MCF 10A (cell line): ENCODE measurements at regions not wholly inside any gene's neighbourhood (a gene's known extent, or its start where the extent isn't known, plus 50 kb on each side); places are given as distances from the start of the nearest gene placed in this dataset.

Experiments
- BruUV-seq: library from RNA; stranded (reverse); fragments of 400-500 nt; replicated peaks from 2 replicates; lab custom pipeline; 2021; lab: Mats Ljungman, UMichigan
- CTCF ChIA-PET: fragments of 300-600 bp; sonication (Branson Sonifier 250); formaldehyde crosslinking; extraction: SDS; loops from one replicate; lab custom pipeline; 2021; ENCODE audit warnings: antibody characterized with exemption, inconsistent platforms; lab: Yijun Ruan, JAX
- POLR2A ChIA-PET: fragments of 300-600, 350-650 bp; sonication (Branson Sonifier 250); formaldehyde crosslinking; extraction: SDS; loops from one replicate; lab custom pipeline; 2020; ENCODE audit warnings: antibody characterized with exemption, inconsistent platforms; lab: Yijun Ruan, JAX
- DNase-seq: peaks from one replicate; pipeline ENCODE4 v3.0.0-alpha.2; 2018; ENCODE audit not compliant: unreplicated experiment
- H3K27ac Mint-ChIP-seq: one replicate; pipeline ENCODE4 v1.8.0; 2022; ENCODE audit warnings: mild to moderate bottlenecking, low read depth, mixed read lengths; ENCODE audit not compliant: unreplicated experiment
- H3K27me3 Mint-ChIP-seq: one replicate; pipeline ENCODE4 v1.8.0; 2022; ENCODE audit warnings: mixed read lengths; ENCODE audit not compliant: insufficient read depth, unreplicated experiment
- H3K36me3 Mint-ChIP-seq: one replicate; pipeline ENCODE4 v1.8.0; 2022; ENCODE audit warnings: mild to moderate bottlenecking, moderate library complexity, mixed read lengths; ENCODE audit not compliant: insufficient read depth, unreplicated experiment
- H3K4me1 Mint-ChIP-seq: one replicate; pipeline ENCODE4 v1.8.0; 2022; ENCODE audit warnings: mixed read lengths; ENCODE audit not compliant: insufficient read depth, unreplicated experiment
- H3K4me3 Mint-ChIP-seq: one replicate; pipeline ENCODE4 v1.8.0; 2022; ENCODE audit warnings: mild to moderate bottlenecking, moderate library complexity, mixed read lengths; ENCODE audit not compliant: unreplicated experiment
- H3K9me3 Mint-ChIP-seq: one replicate; pipeline ENCODE4 v1.8.0; 2022; ENCODE audit warnings: mixed read lengths; ENCODE audit not compliant: unreplicated experiment
- CTCF ChIP-seq: fragments of 200-600 bp; IDR thresholded peaks from one replicate; pipeline ENCODE4 v1.8.0; 2022; ENCODE audit warnings: antibody characterized with exemption, mild to moderate bottlenecking; ENCODE audit not compliant: unreplicated experiment
- intact Hi-C: fragments of 100-400 bp; cut with micrococcal nuclease; formaldehyde crosslinking; loops from 2 replicates; pipeline ENCODE4 v1.14.1; 2022

DNA sequence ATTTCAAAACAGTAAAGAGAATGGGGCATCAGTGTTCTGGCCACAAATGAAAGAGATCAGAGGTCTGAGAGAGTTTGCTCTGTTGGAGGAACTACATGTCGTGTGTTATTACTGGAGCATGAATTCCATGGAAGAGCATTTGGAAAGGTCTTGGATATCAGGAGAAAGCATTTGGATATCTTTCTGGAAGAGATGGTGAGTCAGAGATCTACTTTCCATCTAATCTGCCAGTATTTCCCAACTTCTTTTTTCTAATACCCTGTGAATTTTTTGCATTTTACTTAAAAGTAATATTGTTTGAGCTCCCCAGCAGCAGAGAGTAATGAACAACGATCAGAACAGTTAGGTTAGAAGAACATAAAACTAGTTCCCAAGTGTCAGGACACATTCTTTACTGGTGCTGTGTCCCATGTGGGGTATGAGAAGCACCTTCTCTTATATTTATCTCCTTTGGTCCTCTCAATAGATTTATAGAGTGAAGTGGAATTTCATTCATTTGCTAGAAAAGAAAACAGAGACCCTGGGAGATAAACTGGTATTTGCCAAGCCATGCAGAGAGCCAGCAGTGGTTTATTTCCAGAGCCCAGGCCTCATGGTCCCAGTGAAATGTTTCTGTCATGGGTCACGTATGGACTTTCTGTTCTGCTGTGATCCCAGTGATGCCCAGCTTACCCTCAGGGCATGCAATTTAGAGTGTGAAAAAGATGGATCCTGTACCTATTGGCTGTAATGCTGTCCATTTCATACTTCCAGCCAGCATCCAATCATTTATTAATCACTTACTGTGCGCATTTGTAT, 130.8 kb upstream of the NT5C1B start:
- no TSS peak for BruUV-seq
- no peak for TF ChIP-seq CTCF
- intact Hi-C loops, result loop anchor here (10.0 kb wide), 2 partner anchors 95 to 155 kb away; partner anchors contain the start of gene RDH14
- POLR2A ChIA-PET, result interaction anchor here (0.7 kb wide), 1 partner anchor 184 kb away, joined by 3 read pairs; no protein-coding TSS in a partner anchor
- Mint-ChIP-seq H3K4me3 (no peak overlapping the region), H3K9me3 (no peaks in the 10 kb centered on the region), H3K4me1 (peaks cover 18% of the 10 kb centered on the region), H3K27me3 (no peaks in the 10 kb centered on the region), H3K27ac (no peak overlapping the region), H3K36me3 (peaks cover 2% of the 10 kb centered on the region)
- CTCF ChIA-PET, result interaction anchor here (0.6 to 1.2 kb wide), 3 partner anchors 200 to 653 kb away, joined by 3 to 6 read pairs (median 4); no protein-coding TSS in a partner anchor
- peak; percentile 91 for DNase-seq

DNA sequence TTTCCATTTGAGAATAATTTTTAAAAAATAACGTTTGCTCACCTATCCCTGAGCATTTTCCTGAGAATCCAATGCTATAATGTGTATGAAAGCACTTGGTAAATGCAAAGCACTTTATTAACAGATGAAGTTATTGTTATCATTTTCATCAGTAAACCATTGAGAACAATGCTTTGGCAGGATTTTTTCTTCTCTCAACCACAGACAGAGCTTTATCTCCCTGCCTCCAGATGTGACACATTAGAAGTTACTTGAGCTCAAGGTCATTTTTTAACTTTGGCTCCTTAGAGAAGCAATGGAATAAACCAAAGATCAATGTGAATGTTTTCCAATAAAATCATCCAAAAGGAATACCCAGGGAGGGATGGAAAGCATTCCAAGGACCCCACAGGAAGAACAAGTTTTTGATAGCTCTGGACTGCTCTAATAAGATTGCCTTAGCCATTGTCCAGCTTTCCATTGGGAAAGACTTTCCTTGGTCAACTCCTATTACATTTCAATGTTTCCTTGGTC, 118.9 kb upstream of the NT5C1B start:
- intact Hi-C loops, result no loop called here
- ChIA-PET CTCF (interaction anchor here (0.6 kb wide), 1 partner anchor 148 kb away, joined by 3 read pairs; the partner anchor contains the start of gene RDH14), POLR2A (no interaction called here)
- no peaks in the 10 kb centered on the region for H3K27me3 Mint-ChIP-seq
- TF ChIP-seq CTCF, result no peak
- DNase-seq, result no peak
- H3K36me3 Mint-ChIP-seq, result no peaks in the 10 kb centered on the region
- BruUV-seq, result no TSS peak
- no peak overlapping the region for H3K27ac Mint-ChIP-seq
- H3K9me3 Mint-ChIP-seq, result peaks cover 10% of the 10 kb centered on the region
- no peaks in the 10 kb centered on the region for H3K4me1 Mint-ChIP-seq
- no peak overlapping the region for H3K4me3 Mint-ChIP-seq

- ChIA-PET POLR2A (no interaction called here), CTCF (interaction anchor here (0.6 kb wide), 1 partner anchor 285 kb away, joined by 3 read pairs; no protein-coding TSS in a partner anchor)
- Mint-ChIP-seq H3K4me3 (no peak overlapping the region), H3K27me3 (no peaks in the 10 kb centered on the region), H3K4me1 (peaks cover 7% of the 10 kb centered on the region), H3K36me3 (no peaks in the 10 kb centered on the region), H3K27ac (no peak overlapping the region), H3K9me3 (no peaks in the 10 kb centered on the region)
- DNase-seq, result no peak
- BruUV-seq, result no TSS peak
- intact Hi-C loops, result no loop called here
- TF ChIP-seq CTCF, result no peak
These were observed 116.6 kb upstream of the NT5C1B start for GRCh38 chr2:18706001-18706400.

DNA sequence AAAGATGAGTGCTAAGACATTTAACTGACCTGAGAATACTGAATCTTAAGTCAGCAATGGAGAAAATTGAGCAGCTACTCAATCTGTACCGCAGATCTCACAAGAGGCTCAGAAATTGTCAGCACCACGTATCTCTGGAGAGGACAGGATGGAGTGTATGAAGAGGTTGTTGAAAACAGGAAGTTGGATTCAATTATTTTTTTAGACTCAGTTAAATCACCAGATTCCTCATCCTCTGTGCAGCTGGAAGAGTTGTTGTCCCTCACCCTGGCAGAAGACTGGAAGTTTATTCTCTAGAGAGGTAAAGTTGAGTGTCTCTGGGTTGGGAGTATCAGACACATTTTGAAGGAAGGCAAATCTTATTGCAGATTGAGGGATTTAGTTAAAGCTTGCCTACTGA, 114.9 kb upstream of the NT5C1B start:
- Mint-ChIP-seq H3K36me3 (no peaks in the 10 kb centered on the region), H3K4me1 (peaks cover 7% of the 10 kb centered on the region), H3K9me3 (no peaks in the 10 kb centered on the region), H3K4me3 (no peak overlapping the region), H3K27me3 (no peaks in the 10 kb centered on the region), H3K27ac (no peak overlapping the region)
- ChIA-PET POLR2A (interaction anchor here (1.0 kb wide), 1 partner anchor 9 kb away, joined by 4 read pairs; no protein-coding TSS in a partner anchor), CTCF (interaction anchor here (0.7 kb wide), 2 partner anchors 325 to 703 kb away, joined by 4 read pairs; no protein-coding TSS in a partner anchor)
- intact Hi-C loops, result no loop called here
- no peak for TF ChIP-seq CTCF
- BruUV-seq, result no TSS peak
- no peak for DNase-seq
